Kidney (tissue), 13 donors: ENCODE measurements at regions not wholly inside any gene's neighbourhood (a gene's known extent, or its start where the extent isn't known, plus 50 kb on each side); places are given as distances from the start of the nearest gene placed in this dataset.
A peak's percentile ranks its signal among the peaks of the same experiment; 100 is the strongest.

Experiments used
- DNase-seq, 5 donors: peaks; one replicate each; pipeline ENCODE4 v3.0.0-alpha.2; 2013 to 2020
- FAIRE-seq: peaks from 2 replicates; lab custom pipeline; 2012; peaks lifted over from hg19 to GRCh38; lab: Jason Lieb, UNC
- H3K27ac ChIP-seq, 2 donors: one replicate each; pipeline ENCODE4 v1.7.0; 2013; ENCODE audit warnings: low read depth in 2 of 2, low read length in 2 of 2, inconsistent platforms in 1 of 2
- H3K27me3 ChIP-seq: one replicate; pipeline ENCODE4 v1.7.1; 2013; ENCODE audit warnings: low read length, inconsistent platforms; ENCODE audit not compliant: control insufficient read depth, insufficient read depth
- H3K36me3 ChIP-seq, 3 donors: one replicate each; pipeline versions ENCODE4 v1.7.0 to v1.7.1; 2013; ENCODE audit warnings: low read length in 3 of 3, control low read depth in 1 of 3, inconsistent platforms in 1 of 3; ENCODE audit not compliant: insufficient read depth in 3 of 3, control insufficient read depth in 2 of 3
- H3K4me1 ChIP-seq, 3 donors: one replicate each; pipeline versions ENCODE4 v1.7.0 to v1.7.1; 2013; ENCODE audit warnings: low read length in 3 of 3, inconsistent platforms in 1 of 3, low read depth in 1 of 3; ENCODE audit not compliant: control insufficient read depth in 2 of 3, insufficient read depth in 2 of 3
- H3K4me3 ChIP-seq, 3 donors: one replicate each; pipeline versions ENCODE4 v1.7.0 to v1.8.1; 2013; ENCODE audit warnings: low read length in 3 of 3, control low read depth in 1 of 3, inconsistent platforms in 1 of 3
- H3K9ac ChIP-seq, 3 donors: one replicate each; pipeline versions ENCODE4 v1.7.0 to v1.7.1; 2013; ENCODE audit warnings: low read length in 3 of 3, control low read depth in 1 of 3, inconsistent platforms in 1 of 3
- H3K9me3 ChIP-seq, 3 donors: one replicate each; pipeline versions ENCODE4 v1.7.0 to v1.7.1; 2013; ENCODE audit warnings: low read length in 3 of 3, control low read depth in 1 of 3, inconsistent platforms in 1 of 3; ENCODE audit not compliant: control insufficient read depth in 2 of 3, insufficient read depth in 1 of 3
- CTCF ChIP-seq: IDR thresholded peaks from 3 replicates; pipeline ENCODE4 v1.5.1; 2012; ENCODE audit warnings: mild to moderate bottlenecking, moderate library complexity, borderline replicate concordance; ENCODE audit not compliant: insufficient read depth; ENCODE audit errors: extremely low read depth
- intact Hi-C: fragments of 100-400 bp; cut with DNase I; formaldehyde crosslinking; loops from one replicate; pipeline ENCODE4 v1.11.1; 2022
- donor health status: control.
- donor health status: control.
- donor health status: control.
- donor health status: control.
- donor health status: control.
- donor health status: DM: yes; HTN: yes; CAD: no.
- donor health status: Normal renal cell carcinoma (clear cell type).

GRCh38 chr1:239844833-239845232 is 246.8 kb upstream of the FMN2 start:
- no peak for FAIRE-seq
- H3K4me1 ChIP-seq = no peaks in the 10 kb centered on the region
- H3K36me3 ChIP-seq = no peaks in the 10 kb centered on the region
- intact Hi-C loops = no loop called here
- H3K27ac ChIP-seq = no peak overlapping the region
- H3K9me3 ChIP-seq = no peaks in the 10 kb centered on the region
- TF ChIP-seq CTCF = no peak
- peak in 1 of 5 donors; percentile 13 for DNase-seq
- no peak overlapping the region for H3K9ac ChIP-seq
- no peak overlapping the region for H3K4me3 ChIP-seq
- H3K27me3 ChIP-seq = no peaks in the 10 kb centered on the region

GRCh38 chr1:239854922-239855321 is 236.8 kb upstream of the FMN2 start:
- H3K36me3 ChIP-seq = no peaks in the 10 kb centered on the region
- H3K9me3 ChIP-seq = no peaks in the 10 kb centered on the region
- no peak overlapping the region for H3K27ac ChIP-seq
- TF ChIP-seq CTCF = no peak
- H3K9ac ChIP-seq = no peak overlapping the region
- H3K4me3 ChIP-seq = no peak overlapping the region
- DNase-seq (no peak), FAIRE-seq (no peak)
- no peaks in the 10 kb centered on the region for H3K4me1 ChIP-seq
- intact Hi-C loops = no loop called here
- no peaks in the 10 kb centered on the region for H3K27me3 ChIP-seq

GRCh38 chr1:239856067-239856466 is 235.6 kb upstream of the FMN2 start:
- no peaks in the 10 kb centered on the region for H3K4me1 ChIP-seq
- no peak overlapping the region for H3K9ac ChIP-seq
- TF ChIP-seq CTCF = no peak
- no peaks in the 10 kb centered on the region for H3K9me3 ChIP-seq
- intact Hi-C loops = no loop called here
- H3K27ac ChIP-seq = no peak overlapping the region
- no peak for DNase-seq
- H3K4me3 ChIP-seq = no peak overlapping the region
- H3K27me3 ChIP-seq = no peaks in the 10 kb centered on the region
- FAIRE-seq = no peak
- no peaks in the 10 kb centered on the region for H3K36me3 ChIP-seq

- H3K27me3 ChIP-seq = no peaks in the 10 kb centered on the region
- DNase-seq (no peak), FAIRE-seq (no peak)
- no peak for TF ChIP-seq CTCF
- no peaks in the 10 kb centered on the region for H3K9me3 ChIP-seq
- no peak overlapping the region for H3K27ac ChIP-seq
- H3K4me3 ChIP-seq = no peak overlapping the region
- intact Hi-C loops = no loop called here
- H3K9ac ChIP-seq = no peak overlapping the region
- no peaks in the 10 kb centered on the region for H3K4me1 ChIP-seq
- no peaks in the 10 kb centered on the region for H3K36me3 ChIP-seq
Measured at GRCh38 chr1:239856924-239857323, 234.8 kb upstream of the FMN2 start.
